Tibial nerve (tissue), 3 donors: ENCODE measurements at regions not wholly inside any gene's neighbourhood (a gene's known extent, or its start where the extent isn't known, plus 50 kb on each side); places are given as distances from the start of the nearest gene placed in this dataset.

Source experiments
- CTCF ChIP-seq, 5 experiments: fragments of 200-600 bp in 3 of 5; fragments of 450-650 bp in 2 of 5; sonication (generic) in 3 of 5; IDR thresholded peaks; one replicate each; pipeline ENCODE4 v1.5.1; 2016 to 2019; ENCODE audit warnings: antibody characterized with exemption in 5 of 5, mild to moderate bottlenecking in 3 of 5, moderate library complexity in 2 of 5
- POLR2A ChIP-seq, 2 donors: fragments of 450-650 bp; IDR thresholded peaks; one replicate each; pipeline ENCODE4 v1.6.1; 2017; ENCODE audit warnings: antibody characterized with exemption in 2 of 2, mild to moderate bottlenecking in 2 of 2, moderate library complexity in 2 of 2

GRCh38 chr6:167652042-167652700 lies 174.5 kb upstream of the AFDN start:
- TF ChIP-seq CTCF (IDR thresholded peaks at IDR 0.05) (no peak), POLR2A (IDR thresholded peaks at IDR 0.05) (no peak)
